Ascending aorta (tissue), 2 donors: ENCODE measurements at regions not wholly inside any gene's neighbourhood (a gene's known extent, or its start where the extent isn't known, plus 50 kb on each side); places are given as distances from the start of the nearest gene placed in this dataset.

Experiments
- DNase-seq, 2 donors: peaks; one replicate each; pipeline ENCODE4 v3.0.0-alpha.2; 2019; ENCODE audit warnings: low spot score in 2 of 2
- H3K27ac ChIP-seq, 2 donors: fragments of 200-600 bp; sonication (generic); one replicate each; pipeline ENCODE4 v1.5.1; 2016 to 2017; ENCODE audit warnings: mild to moderate bottlenecking in 1 of 2
- H3K27me3 ChIP-seq: fragments of 200-600 bp; sonication (generic); one replicate; pipeline ENCODE4 v1.5.1; 2017
- H3K36me3 ChIP-seq, 2 donors: fragments of 200-600 bp; sonication (generic); one replicate each; pipeline ENCODE4 v1.5.1; 2016
- H3K4me1 ChIP-seq, 2 donors: fragments of 200-600 bp; sonication (generic); one replicate each; pipeline ENCODE4 v1.5.1; 2016 to 2017; ENCODE audit warnings: mild to moderate bottlenecking in 1 of 2
- H3K4me3 ChIP-seq, 2 donors: fragments of 200-600 bp; sonication (generic); one replicate each; pipeline ENCODE4 v1.5.1; 2016 to 2017; ENCODE audit warnings: mild to moderate bottlenecking in 1 of 2
- H3K9me3 ChIP-seq, 2 donors: fragments of 200-600 bp; sonication (generic); one replicate each; pipeline ENCODE4 v1.5.1; 2016
- intact Hi-C: fragments of 100-400 bp; cut with DNase I; formaldehyde crosslinking; loops from one replicate; pipeline ENCODE4 v1.15.1; 2023
- TF ChIP-seq, protein P1 (sequence below), 3 experiments: fragments of 200-600 bp in 2 of 3; fragments of 450-650 bp in 1 of 3; sonication (generic) in 2 of 3; IDR thresholded peaks; one replicate each; pipeline ENCODE4 v1.5.1; 2016 to 2019; ENCODE audit warnings: antibody characterized with exemption in 3 of 3, mild to moderate bottlenecking in 1 of 3, moderate library complexity in 1 of 3

- Histone ChIP-seq H3K27ac (no peak overlapping the region), H3K36me3 (no peaks in the 10 kb centered on the region), H3K4me3 (no peak overlapping the region), H3K4me1 (no peaks in the 10 kb centered on the region), H3K9me3 (no peaks in the 10 kb centered on the region), H3K27me3 (no peaks in the 10 kb centered on the region)
- TF ChIP-seq, protein P1, sequence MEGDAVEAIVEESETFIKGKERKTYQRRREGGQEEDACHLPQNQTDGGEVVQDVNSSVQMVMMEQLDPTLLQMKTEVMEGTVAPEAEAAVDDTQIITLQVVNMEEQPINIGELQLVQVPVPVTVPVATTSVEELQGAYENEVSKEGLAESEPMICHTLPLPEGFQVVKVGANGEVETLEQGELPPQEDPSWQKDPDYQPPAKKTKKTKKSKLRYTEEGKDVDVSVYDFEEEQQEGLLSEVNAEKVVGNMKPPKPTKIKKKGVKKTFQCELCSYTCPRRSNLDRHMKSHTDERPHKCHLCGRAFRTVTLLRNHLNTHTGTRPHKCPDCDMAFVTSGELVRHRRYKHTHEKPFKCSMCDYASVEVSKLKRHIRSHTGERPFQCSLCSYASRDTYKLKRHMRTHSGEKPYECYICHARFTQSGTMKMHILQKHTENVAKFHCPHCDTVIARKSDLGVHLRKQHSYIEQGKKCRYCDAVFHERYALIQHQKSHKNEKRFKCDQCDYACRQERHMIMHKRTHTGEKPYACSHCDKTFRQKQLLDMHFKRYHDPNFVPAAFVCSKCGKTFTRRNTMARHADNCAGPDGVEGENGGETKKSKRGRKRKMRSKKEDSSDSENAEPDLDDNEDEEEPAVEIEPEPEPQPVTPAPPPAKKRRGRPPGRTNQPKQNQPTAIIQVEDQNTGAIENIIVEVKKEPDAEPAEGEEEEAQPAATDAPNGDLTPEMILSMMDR (IDR thresholded peaks at IDR 0.05), result no peak
- no peak for DNase-seq
- intact Hi-C loops, result no loop called here
Measured at GRCh38 chr16:73205153-73205886, 157.4 kb upstream of the ZFHX3 start.

GRCh38 chr16:73204359-73205152 is 156.6 kb upstream of the ZFHX3 start:
- TF ChIP-seq, protein P1 (IDR thresholded peaks at IDR 0.05), result no peak
- intact Hi-C loops, result no loop called here
- H3K27me3 ChIP-seq, result no peaks in the 10 kb centered on the region
- no peak for DNase-seq
- no peak overlapping the region for H3K27ac ChIP-seq
- no peak overlapping the region for H3K4me3 ChIP-seq
- no peaks in the 10 kb centered on the region for H3K4me1 ChIP-seq
- no peaks in the 10 kb centered on the region for H3K9me3 ChIP-seq
- no peaks in the 10 kb centered on the region for H3K36me3 ChIP-seq

DNA sequence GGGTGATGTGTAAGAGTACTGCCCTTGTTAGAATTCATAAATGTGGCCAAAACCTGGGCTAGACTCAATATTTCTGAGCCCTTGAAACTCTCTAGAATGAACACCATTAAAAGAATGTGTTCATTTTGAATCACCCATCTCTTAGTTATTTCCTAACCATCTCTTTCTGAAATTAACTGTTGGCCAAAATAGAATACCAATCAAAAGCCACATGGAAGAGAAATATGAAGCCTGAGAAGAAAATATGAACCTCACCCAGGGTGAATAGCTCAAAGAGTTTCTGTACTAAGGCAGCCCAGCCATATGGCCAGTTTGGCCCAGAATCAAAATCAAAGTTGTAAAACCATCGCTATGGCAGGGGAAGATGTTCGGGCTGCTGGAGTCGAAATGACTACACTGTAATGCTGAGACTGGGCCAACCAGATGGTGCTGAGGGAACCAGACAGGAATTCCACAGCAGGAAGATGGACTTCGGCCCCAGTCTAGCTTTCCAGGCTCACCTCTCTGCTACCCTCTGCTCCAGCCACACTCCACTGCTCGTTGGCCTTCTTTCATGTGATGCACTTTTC is 154.3 kb upstream of the ZFHX3 start:
- H3K4me3 ChIP-seq, result no peak overlapping the region
- no peaks in the 10 kb centered on the region for H3K9me3 ChIP-seq
- intact Hi-C loops, result no loop called here
- no peaks in the 10 kb centered on the region for H3K36me3 ChIP-seq
- TF ChIP-seq, protein P1 (IDR thresholded peaks at IDR 0.05), result no peak
- no peaks in the 10 kb centered on the region for H3K27me3 ChIP-seq
- no peaks in the 10 kb centered on the region for H3K4me1 ChIP-seq
- H3K27ac ChIP-seq, result no peak overlapping the region
- no peak for DNase-seq

- Histone ChIP-seq H3K36me3 (no peaks in the 10 kb centered on the region), H3K4me3 (no peak overlapping the region), H3K27ac (no peak overlapping the region), H3K4me1 (no peaks in the 10 kb centered on the region), H3K27me3 (no peaks in the 10 kb centered on the region), H3K9me3 (no peaks in the 10 kb centered on the region)
- no peak for DNase-seq
- TF ChIP-seq, protein P1 (IDR thresholded peaks at IDR 0.05), result peak in 1 of 3 experiments; percentile 13
- intact Hi-C loops, result loop anchor here (5.0 to 10.0 kb wide), 2 partner anchors 534 to 697 kb away; no protein-coding TSS in a partner anchor
Measured at GRCh38 chr16:73199214-73199613, 151.3 kb upstream of the ZFHX3 start.

GRCh38 chr16:73198481-73198880 is 150.6 kb upstream of the ZFHX3 start:
- no peaks in the 10 kb centered on the region for H3K9me3 ChIP-seq
- no peak overlapping the region for H3K27ac ChIP-seq
- H3K4me1 ChIP-seq, result no peaks in the 10 kb centered on the region
- H3K4me3 ChIP-seq, result no peak overlapping the region
- intact Hi-C loops, result loop anchor here (5.0 to 10.0 kb wide), 2 partner anchors 534 to 696 kb away; no protein-coding TSS in a partner anchor
- H3K36me3 ChIP-seq, result no peaks in the 10 kb centered on the region
- DNase-seq, result no peak
- TF ChIP-seq, protein P1 (IDR thresholded peaks at IDR 0.05), result no peak
- no peaks in the 10 kb centered on the region for H3K27me3 ChIP-seq
